SK-N-SH (cell line): ENCODE measurements at regions not wholly inside any gene's neighbourhood (a gene's known extent, or its start where the extent isn't known, plus 50 kb on each side); places are given as distances from the start of the nearest gene placed in this dataset.

ENCODE experiments used
- CTCF ChIA-PET: fragments of 300-600, 350-600 bp; formaldehyde crosslinking; extraction: SDS; loops from one replicate; lab custom pipeline; 2021; lab: Yijun Ruan, JAX
- POLR2A ChIA-PET: fragments of 350-600 bp; sonication (Branson Sonifier 250); formaldehyde crosslinking; extraction: SDS; loops from one replicate; lab custom pipeline; 2020; ENCODE audit warnings: antibody characterized with exemption, inconsistent platforms; lab: Yijun Ruan, JAX
- DNase-seq: peaks from one replicate; pipeline ENCODE4 v3.0.0; 2012
- H2AFZ ChIP-seq: fragments of 200-600 bp; sonication (generic); 2 replicates; pipeline ENCODE4 v1.8.1; 2016; ENCODE audit warnings: antibody characterized with exemption, mild to moderate bottlenecking, low read depth
- H3F3A ChIP-seq: fragments of 200-600 bp; sonication (generic); replicated peaks from 2 replicates; pipeline ENCODE3; 2016; ENCODE audit warnings: antibody characterized with exemption, mild to moderate bottlenecking; ENCODE audit not compliant: insufficient read depth
- H3K27ac ChIP-seq, 2 experiments: fragments of 200-500 bp in 1 of 2; fragments of 200-600 bp in 1 of 2; sonication (Bioruptor generic) in 1 of 2; sonication (generic), shearing (Covaris generic) in 1 of 2; 2 replicates each; pipeline versions ENCODE4 v1.5.1 to v1.6.1; 2014 to 2016; ENCODE audit warnings: low read depth in 2 of 2, inconsistent platforms in 1 of 2, low read length in 1 of 2, mild to moderate bottlenecking in 1 of 2, mixed read lengths in 1 of 2
- H3K27me3 ChIP-seq: fragments of 200-600 bp; sonication (generic), shearing (Covaris generic); 2 replicates; pipeline ENCODE4 v1.6.1; 2016; ENCODE audit warnings: mixed run types; ENCODE audit not compliant: insufficient read depth
- H3K36me3 ChIP-seq, 2 experiments: fragments of 200-500 bp in 1 of 2; fragments of 200-600 bp in 1 of 2; sonication (Bioruptor generic) in 1 of 2; sonication (generic) in 1 of 2; replicated peaks in 1 of 2; 2 replicates each; pipeline versions ENCODE3 to v1.5.1; 2014 to 2016; ENCODE audit warnings: low read length in 1 of 2, mild to moderate bottlenecking in 1 of 2; ENCODE audit not compliant: insufficient read depth in 2 of 2, control insufficient read depth in 1 of 2
- H3K4me1 ChIP-seq, 2 experiments: fragments of 200-500 bp in 1 of 2; fragments of 200-600 bp in 1 of 2; sonication (Bioruptor generic) in 1 of 2; sonication (generic), shearing (Covaris generic) in 1 of 2; 2 replicates each; pipeline versions ENCODE4 v1.5.1 to v1.6.1; 2014 to 2016; ENCODE audit warnings: low read depth in 1 of 2, low read length in 1 of 2, mixed run types in 1 of 2; ENCODE audit not compliant: insufficient read depth in 2 of 2, control insufficient read depth in 1 of 2
- H3K4me2 ChIP-seq: fragments of 200-600 bp; sonication (generic), shearing (Covaris generic); 2 replicates; pipeline ENCODE4 v1.6.1; 2017; ENCODE audit warnings: mixed run types
- H3K4me3 ChIP-seq, 2 experiments: fragments of 200-500 bp in 1 of 2; fragments of 200-600 bp in 1 of 2; sonication (Bioruptor generic) in 1 of 2; sonication (generic), shearing (Covaris generic) in 1 of 2; 2 replicates each; pipeline versions ENCODE4 v1.5.1 to v1.8.1; 2014 to 2016; ENCODE audit warnings: low read depth in 2 of 2, inconsistent platforms in 1 of 2, low read length in 1 of 2, mild to moderate bottlenecking in 1 of 2, mixed read lengths in 1 of 2, moderate library complexity in 1 of 2
- H3K79me2 ChIP-seq: fragments of 200-600 bp; sonication (generic); 2 replicates; pipeline ENCODE4 v1.8.1; 2017; ENCODE audit warnings: mild to moderate bottlenecking; ENCODE audit not compliant: insufficient read depth
- H3K9ac ChIP-seq: fragments of 200-600 bp; sonication (generic); 2 replicates; pipeline ENCODE4 v1.6.1; 2017; ENCODE audit warnings: mixed run types
- H3K9me2 ChIP-seq: fragments of 200-600 bp; sonication (generic); 2 replicates; pipeline ENCODE4 v1.6.1; 2017; ENCODE audit warnings: mixed run types
- H3K9me3 ChIP-seq: fragments of 200-600 bp; sonication (generic); 2 replicates; pipeline ENCODE4 v1.6.1; 2017; ENCODE audit warnings: mixed run types, mild to moderate bottlenecking, moderate library complexity
- H4K20me1 ChIP-seq: fragments of 200-600 bp; sonication (generic); 2 replicates; pipeline ENCODE4 v1.6.1; 2017; ENCODE audit warnings: mild to moderate bottlenecking, mixed run types; ENCODE audit not compliant: insufficient read depth
- CHD2 ChIP-seq: fragments of 150-350 bp; IDR thresholded peaks from 2 replicates; pipeline ENCODE4 v1.6.1; 2018; ENCODE audit warnings: low read length; ENCODE audit not compliant: partially characterized antibody
- EP300 ChIP-seq, 2 experiments: IDR thresholded peaks; 2 replicates each; pipeline versions ENCODE4 v1.4.0 to v1.6.1; 2012; ENCODE audit warnings: borderline replicate concordance in 1 of 2, low read depth in 1 of 2, low read length in 1 of 2
- EZH2phosphoT487 ChIP-seq: fragments of 200-600 bp; sonication (generic); IDR thresholded peaks from 2 replicates; pipeline ENCODE4 v1.6.1; 2017; ENCODE audit warnings: low read depth, mixed run types, mild to moderate bottlenecking, antibody characterized with exemption, moderate library complexity, borderline replicate concordance
- FOSL2 ChIP-seq: IDR thresholded peaks from 2 replicates; pipeline ENCODE4 v1.4.0; 2012; ENCODE audit warnings: low read depth, mild to moderate bottlenecking, moderate library complexity, borderline replicate concordance
- FOXJ3 ChIP-seq: sonication (generic); formaldehyde crosslinking; IDR thresholded peaks from 2 replicates; pipeline ENCODE4 v1.5.1; 2020; ENCODE audit warnings: mild to moderate bottlenecking, missing genetic modification reagents
- GATA2 ChIP-seq: sonication (generic); formaldehyde crosslinking; IDR thresholded peaks from 2 replicates; pipeline ENCODE4 v1.5.0; 2020; ENCODE audit warnings: mild to moderate bottlenecking, missing genetic modification reagents
- IRF3 ChIP-seq: fragments of 150-350 bp; IDR thresholded peaks from 2 replicates; pipeline ENCODE4 v1.6.1; 2016; ENCODE audit warnings: mild to moderate bottlenecking, low read depth, low read length
- MAX ChIP-seq: IDR thresholded peaks from 2 replicates; pipeline ENCODE4 v1.4.0; 2012; ENCODE audit warnings: low read depth
- NRF1 ChIP-seq: IDR thresholded peaks from 2 replicates; pipeline ENCODE4 v1.6.1; 2012; ENCODE audit warnings: low read depth, mild to moderate bottlenecking, low read length
- RAD21 ChIP-seq: IDR thresholded peaks from 2 replicates; pipeline ENCODE4 v1.6.1; 2012; ENCODE audit warnings: mild to moderate bottlenecking, low read length
- RCOR1 ChIP-seq: fragments of 150-350 bp; IDR thresholded peaks from 2 replicates; pipeline ENCODE4 v1.6.1; 2017; ENCODE audit warnings: antibody characterized with exemption, low read length
- RFX5 ChIP-seq: IDR thresholded peaks from 2 replicates; pipeline ENCODE4 v1.6.1; 2012; ENCODE audit warnings: mild to moderate bottlenecking, improper control_type of control experiment, low read length
- SMC3 ChIP-seq: IDR thresholded peaks from 2 replicates; pipeline ENCODE4 v1.6.1; 2012; ENCODE audit warnings: low read depth, low read length, improper control_type of control experiment
- TAF1 ChIP-seq: IDR thresholded peaks from 2 replicates; pipeline ENCODE4 v1.6.1; 2012; ENCODE audit warnings: low read depth, mild to moderate bottlenecking, low read length, moderate library complexity, borderline replicate concordance
- TCF12 ChIP-seq: IDR thresholded peaks from 2 replicates; pipeline ENCODE4 v1.4.0; 2012
- TEAD4 ChIP-seq: IDR thresholded peaks from 2 replicates; pipeline ENCODE4 v1.4.0; 2012; ENCODE audit warnings: mild to moderate bottlenecking, borderline replicate concordance; ENCODE audit not compliant: insufficient read depth
- USF1 ChIP-seq: IDR thresholded peaks from 2 replicates; pipeline ENCODE4 v1.4.0; 2012; ENCODE audit warnings: low read depth, borderline replicate concordance
- WGBS: methylation state at CpG from one replicate; pipeline ENCODE4 v1.1.6; 2017; ENCODE audit warnings: low lambda C conversion rate; 5-methylcytosine and 5-hydroxymethylcytosine counted together
- TF ChIP-seq, protein P1 (sequence below): IDR thresholded peaks from 2 replicates; pipeline ENCODE4 v1.4.0; 2012; ENCODE audit warnings: low read depth, borderline replicate concordance
- TF ChIP-seq, protein P2 (sequence below): IDR thresholded peaks from 2 replicates; pipeline ENCODE4; 2012

DNA sequence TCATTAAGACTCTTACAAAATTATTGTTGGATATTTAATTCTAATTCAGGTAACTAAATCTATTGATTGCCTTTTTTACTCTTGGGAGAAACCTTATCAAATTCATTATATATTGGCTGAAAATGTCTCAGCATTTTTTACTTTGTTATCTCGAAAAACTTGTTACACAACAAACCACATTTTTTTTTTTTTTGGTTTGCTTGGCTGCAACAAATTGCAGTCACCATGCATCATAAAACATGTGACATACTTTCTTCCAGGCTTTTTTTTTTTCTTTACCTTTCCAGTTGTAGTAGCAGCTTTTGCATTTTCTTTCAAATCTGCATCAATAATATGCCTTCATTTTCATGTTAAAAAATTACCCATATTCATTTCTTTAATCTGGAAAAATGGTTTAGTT is 186.7 kb downstream of the TDRD15 start:
- CTCF ChIA-PET, result no interaction called here
- no peak for DNase-seq
- 13% methylated on average over 1 of the region's 1 CpG for WGBS

DNA sequence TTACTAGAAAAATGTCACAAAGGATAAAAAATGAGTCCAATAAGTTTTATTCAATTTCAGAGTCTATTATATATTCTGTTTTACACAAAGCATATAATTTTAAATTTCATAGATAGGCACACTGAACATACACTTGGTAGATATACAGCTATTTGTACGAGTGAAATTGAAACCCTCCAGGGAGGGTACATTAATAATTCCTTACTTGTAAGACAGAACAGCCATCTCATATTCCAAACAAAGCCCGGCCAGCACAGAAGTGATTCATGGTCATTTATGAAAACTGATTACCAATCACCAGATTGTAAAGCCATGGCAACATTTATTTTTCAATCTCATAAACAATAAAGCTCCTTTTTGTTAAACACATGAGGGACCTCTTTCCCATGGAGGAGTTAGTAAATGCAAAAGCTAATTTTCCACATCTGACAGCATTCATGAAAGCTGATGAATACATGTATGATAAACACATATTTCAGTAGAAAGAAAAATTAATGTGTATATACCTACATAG is 190.6 kb downstream of the TDRD15 start:
- no peaks in the 10 kb centered on the region for H3K9me2 ChIP-seq
- CTCF ChIA-PET, result interaction anchor here (0.7 to 10.0 kb wide), 5 partner anchors 12 to 709 kb away, joined by 3 to 95 read pairs (median 3); partner anchors contain the start of gene APOB
- no peak for TF ChIP-seq EZH2phosphoT487
- TF ChIP-seq, protein P1, sequence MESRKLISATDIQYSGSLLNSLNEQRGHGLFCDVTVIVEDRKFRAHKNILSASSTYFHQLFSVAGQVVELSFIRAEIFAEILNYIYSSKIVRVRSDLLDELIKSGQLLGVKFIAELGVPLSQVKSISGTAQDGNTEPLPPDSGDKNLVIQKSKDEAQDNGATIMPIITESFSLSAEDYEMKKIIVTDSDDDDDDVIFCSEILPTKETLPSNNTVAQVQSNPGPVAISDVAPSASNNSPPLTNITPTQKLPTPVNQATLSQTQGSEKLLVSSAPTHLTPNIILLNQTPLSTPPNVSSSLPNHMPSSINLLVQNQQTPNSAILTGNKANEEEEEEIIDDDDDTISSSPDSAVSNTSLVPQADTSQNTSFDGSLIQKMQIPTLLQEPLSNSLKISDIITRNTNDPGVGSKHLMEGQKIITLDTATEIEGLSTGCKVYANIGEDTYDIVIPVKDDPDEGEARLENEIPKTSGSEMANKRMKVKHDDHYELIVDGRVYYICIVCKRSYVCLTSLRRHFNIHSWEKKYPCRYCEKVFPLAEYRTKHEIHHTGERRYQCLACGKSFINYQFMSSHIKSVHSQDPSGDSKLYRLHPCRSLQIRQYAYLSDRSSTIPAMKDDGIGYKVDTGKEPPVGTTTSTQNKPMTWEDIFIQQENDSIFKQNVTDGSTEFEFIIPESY, result no peak
- no peak for TF ChIP-seq USF1
- no peak for TF ChIP-seq GATA2 (CRISPR knock-in tag)
- no peak for TF ChIP-seq IRF3
- TF ChIP-seq TAF1, result no peak
- TF ChIP-seq RAD21, result no peak
- no peak for TF ChIP-seq NRF1
- no peak for TF ChIP-seq RFX5
- no peak for TF ChIP-seq FOSL2

More for the DNA sequence above, 186.7 kb downstream of the TDRD15 start:
- peaks cover 0 to 13% of the 10 kb centered on the region in 2 experiments; a peak in 2 of 4 replicates for H3K4me1 ChIP-seq
- H3K79me2 ChIP-seq, result no peaks in the 10 kb centered on the region
- no peaks in the 10 kb centered on the region for H3K9me3 ChIP-seq
- no peak overlapping the region for H3K4me2 ChIP-seq
- no peak for TF ChIP-seq CHD2
- no peak for TF ChIP-seq RCOR1
- no peak for TF ChIP-seq TEAD4
- TF ChIP-seq TCF12, result no peak
- TF ChIP-seq, protein P2, sequence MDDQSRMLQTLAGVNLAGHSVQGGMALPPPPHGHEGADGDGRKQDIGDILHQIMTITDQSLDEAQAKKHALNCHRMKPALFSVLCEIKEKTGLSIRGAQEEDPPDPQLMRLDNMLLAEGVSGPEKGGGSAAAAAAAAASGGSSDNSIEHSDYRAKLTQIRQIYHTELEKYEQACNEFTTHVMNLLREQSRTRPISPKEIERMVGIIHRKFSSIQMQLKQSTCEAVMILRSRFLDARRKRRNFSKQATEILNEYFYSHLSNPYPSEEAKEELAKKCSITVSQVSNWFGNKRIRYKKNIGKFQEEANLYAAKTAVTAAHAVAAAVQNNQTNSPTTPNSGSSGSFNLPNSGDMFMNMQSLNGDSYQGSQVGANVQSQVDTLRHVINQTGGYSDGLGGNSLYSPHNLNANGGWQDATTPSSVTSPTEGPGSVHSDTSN, result no peak
- TF ChIP-seq EP300 (IDR thresholded peaks at IDR 0.05; ENCODE audit: borderline replicate concordance in 1 of 2, low read depth in 1 of 2, low read length in 1 of 2), result no peak
- no peak for TF ChIP-seq MAX
- TF ChIP-seq, protein P1, result no peak
- no peak for TF ChIP-seq FOXJ3 (CRISPR knock-in tag)
- no peak for TF ChIP-seq FOSL2
- TF ChIP-seq SMC3, result no peak
- H3K4me3 ChIP-seq, result no peak overlapping the region
- no peaks in the 10 kb centered on the region for H3K27me3 ChIP-seq
- POLR2A ChIA-PET, result no interaction called here
- no peak overlapping the region for H3K27ac ChIP-seq
- H3K9me2 ChIP-seq, result no peaks in the 10 kb centered on the region
- H3K9ac ChIP-seq, result no peak overlapping the region
- H2AFZ ChIP-seq, result no peak overlapping the region
- no peaks in the 10 kb centered on the region for H3K36me3 ChIP-seq
- H3F3A ChIP-seq, result no peaks in the 10 kb centered on the region
- no peaks in the 10 kb centered on the region for H4K20me1 ChIP-seq

More for the DNA sequence above, 190.6 kb downstream of the TDRD15 start:
- no peaks in the 10 kb centered on the region for H3F3A ChIP-seq
- POLR2A ChIA-PET, result no interaction called here
- H3K36me3 ChIP-seq, result no peaks in the 10 kb centered on the region
- H3K9ac ChIP-seq, result no peak overlapping the region
- H3K27ac ChIP-seq, result no peak overlapping the region; a peak in 1 of 4 replicates
- H3K27me3 ChIP-seq, result no peaks in the 10 kb centered on the region
- H2AFZ ChIP-seq, result no peak overlapping the region
- no peaks in the 10 kb centered on the region for H4K20me1 ChIP-seq
- peaks cover 0 to 6% of the 10 kb centered on the region in 2 experiments; a peak in 1 of 4 replicates for H3K4me1 ChIP-seq
- no peak for DNase-seq
- WGBS, result 26% methylated on average over 2 of the region's 2 CpGs
- no peak overlapping the region for H3K4me2 ChIP-seq
- no peaks in the 10 kb centered on the region for H3K9me3 ChIP-seq
- H3K4me3 ChIP-seq, result no peak overlapping the region
- H3K79me2 ChIP-seq, result no peaks in the 10 kb centered on the region
